IPS-NIHi7 (cell line): ENCODE measurements at regions not wholly inside any gene's neighbourhood (a gene's known extent, or its start where the extent isn't known, plus 50 kb on each side); places are given as distances from the start of the nearest gene placed in this dataset.
A peak's percentile ranks its signal among the peaks of the same experiment; 100 is the strongest.

Source experiments
- DNase-seq: peaks from one replicate; pipeline ENCODE4 v3.0.0; 2012; ENCODE audit warnings: mixed read lengths; ENCODE audit errors: extremely low spot score

DNA sequence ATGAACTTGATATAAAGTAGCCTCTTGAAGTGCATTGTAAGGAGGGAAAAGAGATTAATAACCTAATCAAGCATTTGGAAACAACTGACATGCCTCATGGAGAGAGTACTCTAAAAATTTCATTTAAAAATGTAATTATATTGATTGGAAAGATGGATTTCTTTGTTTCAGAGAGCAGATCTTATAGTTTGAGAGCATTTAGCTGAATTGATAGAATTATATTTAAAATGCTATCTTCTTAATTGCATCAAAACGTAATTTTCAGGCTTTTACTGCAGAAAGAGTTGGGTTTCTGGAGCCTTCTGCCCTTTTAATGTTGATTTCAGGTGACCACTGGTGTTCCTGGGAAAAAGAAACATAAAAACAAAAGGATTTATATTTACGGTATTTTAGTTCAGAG lies 130.6 kb downstream of the EDN3 start:
- DNase-seq = no peak

DNA sequence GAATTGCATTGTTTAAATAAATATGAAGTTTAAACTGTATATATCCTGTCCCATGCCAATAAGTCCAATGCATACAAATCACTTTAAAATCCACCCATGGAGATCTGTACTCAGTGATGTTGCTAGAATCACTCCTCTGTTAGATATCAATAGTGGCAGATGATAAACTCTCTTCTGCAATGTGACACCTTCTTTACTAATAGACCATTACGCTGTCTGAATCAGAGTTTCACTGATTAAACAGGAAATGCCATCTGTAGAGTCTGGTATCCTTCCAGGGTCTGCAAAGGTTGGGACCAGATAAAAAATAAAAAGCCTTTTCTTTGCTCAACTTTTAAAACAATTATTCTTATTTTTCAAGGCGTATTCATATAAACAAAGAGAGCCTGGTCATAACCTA lies 134.5 kb downstream of the EDN3 start:
- no peak for DNase-seq

DNA sequence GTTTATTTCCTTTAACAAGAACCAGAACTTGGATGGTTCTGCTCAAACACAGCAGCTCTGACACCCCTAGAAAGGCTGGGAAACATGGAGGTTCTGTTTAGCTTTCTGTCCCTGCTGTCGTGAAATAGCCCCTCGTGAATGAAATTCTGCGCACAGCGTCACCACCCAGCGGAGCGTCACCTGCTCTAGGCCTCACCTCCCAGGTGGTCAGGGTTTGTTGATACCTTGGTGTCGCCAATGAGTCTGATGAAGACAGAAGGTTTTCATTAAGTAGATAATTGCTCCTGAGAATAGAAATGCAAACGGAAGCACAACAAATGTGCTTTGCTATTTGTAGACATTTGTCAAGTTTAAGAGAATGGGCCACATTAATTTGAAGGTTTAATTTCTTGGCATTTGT lies 135.1 kb downstream of the EDN3 start:
- DNase-seq = no peak

DNA sequence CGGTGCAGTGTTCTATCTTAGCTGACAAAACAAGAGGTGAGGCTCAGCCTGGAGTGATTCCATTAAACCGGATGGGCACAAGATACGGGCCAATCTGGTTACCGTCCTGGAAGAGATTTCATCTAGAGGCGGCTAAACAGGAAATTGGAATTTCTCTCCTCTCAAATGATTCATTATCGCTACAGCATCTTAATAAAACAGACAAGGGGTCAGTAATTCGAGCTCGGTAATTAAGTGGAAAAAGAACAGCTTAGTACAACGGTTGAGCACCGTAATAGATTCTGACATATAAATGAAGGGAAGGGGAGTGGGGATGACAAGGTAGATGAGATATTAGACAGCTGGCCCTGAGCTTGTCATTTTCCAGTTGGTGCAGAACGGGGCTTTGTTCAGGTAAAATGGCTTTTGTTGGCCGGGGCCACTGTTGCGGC lies 137.2 kb downstream of the EDN3 start:
- DNase-seq = no peak

DNA sequence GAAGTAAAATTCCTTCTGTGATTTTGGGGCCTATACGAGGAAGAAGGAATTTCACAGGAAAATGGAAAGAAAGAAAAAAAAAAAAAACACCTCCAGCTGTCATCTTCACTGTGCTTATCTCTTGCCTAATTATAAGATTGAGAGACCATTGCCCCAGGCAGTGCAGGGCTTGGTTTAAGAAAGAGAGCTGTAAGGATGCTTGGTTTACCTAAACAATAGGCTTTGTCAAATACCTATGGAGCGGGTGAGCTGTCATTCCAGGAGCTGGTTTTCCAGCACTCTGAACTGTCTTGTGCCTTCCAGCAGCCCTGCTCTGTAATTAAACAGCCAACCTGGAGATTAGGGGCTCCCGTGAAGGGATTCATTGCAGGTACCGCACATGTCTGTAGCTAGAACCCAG lies 137.8 kb downstream of the EDN3 start:
- peak; percentile 33 for DNase-seq

DNA sequence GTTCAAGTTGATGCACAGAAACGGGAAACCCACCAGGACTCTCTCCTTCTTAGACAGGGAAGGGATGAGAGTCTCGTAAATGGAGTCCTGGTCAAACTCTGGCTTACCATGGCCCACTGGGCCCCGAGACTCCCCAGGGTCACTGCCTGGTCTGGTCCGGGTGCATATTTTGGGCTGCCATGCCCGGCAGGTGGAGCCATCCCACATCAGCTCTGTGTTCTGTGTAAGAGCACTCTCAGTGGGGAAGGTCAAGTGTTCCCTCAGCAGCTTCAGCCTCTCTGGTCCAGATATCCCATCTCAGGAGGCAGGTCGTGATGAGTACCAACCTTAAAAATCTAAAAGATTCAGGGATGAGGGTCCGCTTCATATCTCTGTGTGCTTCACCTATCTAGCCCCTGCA lies 138.8 kb downstream of the EDN3 start:
- DNase-seq = peak; percentile 32

DNA sequence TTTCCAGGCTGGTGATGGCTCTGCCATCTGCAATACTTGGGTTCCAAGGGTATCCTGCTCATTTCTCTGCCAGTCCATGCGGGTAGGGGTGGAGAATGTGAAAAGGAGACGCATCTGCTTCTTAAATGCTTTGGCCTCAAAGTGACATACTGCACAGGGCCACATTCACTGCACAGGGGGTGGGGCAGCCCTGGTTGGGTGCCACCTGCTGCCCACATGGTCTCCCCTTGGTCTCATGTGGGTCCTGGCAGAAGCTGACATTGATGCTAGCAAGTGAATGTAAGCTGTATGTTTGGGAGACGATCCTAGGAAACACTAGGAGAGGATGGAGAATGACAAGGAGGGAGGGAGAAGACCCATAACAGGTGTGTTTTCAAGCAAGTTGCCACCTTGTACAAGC lies 140.9 kb downstream of the EDN3 start:
- no peak for DNase-seq

DNA sequence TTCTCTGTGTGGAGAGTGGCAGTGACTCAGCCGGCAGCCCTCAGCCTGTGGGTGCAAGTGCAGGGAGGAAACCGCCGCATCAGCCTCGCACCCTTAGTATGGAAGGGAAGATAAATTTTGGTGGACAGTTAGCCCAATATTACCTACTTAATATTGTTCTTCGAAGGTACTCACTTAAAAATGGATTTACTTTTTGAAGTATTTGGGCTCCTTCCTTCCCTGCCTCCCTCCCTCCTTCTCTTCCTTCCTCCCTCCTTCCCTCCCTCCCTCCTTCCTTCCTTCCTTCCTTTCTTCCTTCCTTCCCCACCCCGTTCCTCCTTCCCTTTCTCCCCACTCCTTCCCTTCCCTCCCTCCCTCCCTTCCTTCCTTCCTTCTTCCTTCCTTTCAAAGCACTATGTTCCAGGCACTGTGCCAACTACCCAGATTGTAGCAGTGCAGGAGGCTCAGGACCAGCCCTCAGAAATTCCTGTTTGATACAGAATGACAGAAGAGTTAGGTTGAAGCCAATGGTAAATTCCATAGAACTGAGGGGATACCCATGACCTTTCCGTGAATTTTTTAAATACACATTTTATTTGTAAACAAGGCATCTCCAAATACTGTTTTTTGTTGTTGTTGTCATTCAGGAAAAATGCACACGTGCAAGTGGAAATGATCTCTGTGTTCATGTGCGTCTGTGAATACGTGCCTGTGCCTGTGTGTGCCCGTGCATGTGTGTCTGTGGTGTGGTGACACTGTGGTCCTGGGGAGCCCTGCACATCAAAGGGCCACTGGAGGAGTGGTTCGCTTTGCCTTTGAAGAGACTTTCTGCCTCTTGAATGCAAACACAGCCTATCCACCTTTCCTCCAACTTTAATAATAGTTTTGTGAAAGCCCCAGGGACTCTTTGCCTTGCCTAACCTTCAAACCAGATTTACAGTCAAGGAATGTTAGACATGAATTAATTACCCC lies 141.7 kb downstream of the EDN3 start:
- DNase-seq = no peak

DNA sequence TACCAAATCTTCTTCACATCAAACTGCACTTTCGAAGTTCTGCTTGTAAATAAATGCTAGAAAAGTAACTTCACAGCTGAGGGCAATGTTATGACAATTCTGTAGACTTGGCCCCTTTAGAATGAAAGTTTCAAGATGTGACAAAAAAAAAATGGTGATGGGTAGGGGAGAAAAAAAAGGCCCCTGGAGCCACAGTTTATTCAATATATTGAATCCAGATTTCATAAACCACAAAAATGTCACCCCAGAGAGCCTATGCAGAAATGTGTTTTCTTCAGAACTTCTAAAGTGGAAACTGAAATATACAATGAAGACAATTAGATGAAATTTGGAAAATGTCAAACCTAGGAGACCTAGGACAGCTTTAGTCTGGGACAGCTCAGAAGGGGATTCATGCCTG lies 143.1 kb downstream of the EDN3 start:
- DNase-seq = no peak

DNA sequence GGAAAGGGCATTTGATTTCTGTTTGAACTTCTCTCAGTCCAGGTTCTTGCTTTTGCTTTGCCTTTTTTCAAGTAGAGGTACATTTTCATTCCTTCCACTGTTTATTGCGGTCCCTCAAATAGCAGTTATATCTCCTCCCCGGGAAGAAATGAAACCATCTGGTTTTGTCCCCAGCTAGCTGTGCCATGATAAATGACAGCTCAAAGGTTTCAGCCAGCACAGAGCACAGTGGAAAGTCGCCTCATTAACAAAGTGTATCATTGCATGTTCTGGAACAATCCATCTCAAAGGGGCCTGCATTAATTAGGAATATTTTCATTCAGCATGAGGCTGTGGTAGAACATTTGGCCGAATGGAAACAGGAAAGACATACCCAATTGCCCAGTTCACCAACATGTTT lies 146.0 kb downstream of the EDN3 start:
- DNase-seq = no peak

DNA sequence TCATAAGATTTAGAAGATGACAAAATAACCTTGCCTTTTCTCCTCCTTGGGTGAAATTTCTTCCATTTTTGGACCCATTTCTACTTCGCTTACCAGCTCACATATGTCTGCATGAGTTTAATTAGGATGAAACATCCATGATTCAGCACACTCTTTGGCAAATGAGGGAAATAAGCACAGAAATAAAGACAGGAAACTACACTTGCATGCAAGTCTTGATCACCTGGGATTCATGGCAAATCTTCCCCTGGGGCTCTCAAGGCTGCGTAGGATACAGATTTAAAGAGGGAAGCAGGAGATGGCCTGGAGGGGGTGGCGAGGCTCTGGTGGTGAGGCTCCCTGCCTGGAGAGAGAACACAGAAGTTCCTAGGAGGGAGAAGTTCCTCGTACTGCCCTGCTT lies 147.8 kb downstream of the EDN3 start:
- DNase-seq = no peak

DNA sequence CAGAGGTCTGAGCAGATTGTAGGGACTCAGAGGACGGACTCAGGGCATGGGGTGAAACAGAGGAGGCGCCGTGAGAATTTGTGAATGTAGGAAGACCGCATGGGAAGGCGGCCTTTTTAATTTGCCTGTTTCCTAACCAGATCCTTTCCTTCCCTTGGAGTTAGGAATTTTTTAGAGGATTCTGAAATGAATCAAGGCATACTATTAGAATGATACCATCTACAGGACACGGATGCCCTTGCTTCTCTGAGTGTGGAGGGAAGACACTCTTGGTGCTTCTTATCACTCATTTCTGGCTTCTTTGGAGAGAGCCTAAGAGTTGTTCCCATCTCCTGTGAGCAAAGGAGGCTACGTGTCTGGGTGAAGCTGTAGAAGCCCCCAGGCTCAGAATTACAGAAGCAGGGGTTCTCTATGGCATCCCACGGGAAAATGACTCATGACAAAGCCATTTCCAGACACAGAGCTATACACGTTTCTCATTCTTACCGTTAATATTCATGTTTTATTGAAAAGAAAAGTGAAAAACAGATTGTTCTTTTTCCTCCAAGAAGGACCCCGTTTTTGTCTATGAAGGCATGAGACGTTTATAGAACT lies 148.5 kb downstream of the EDN3 start:
- no peak for DNase-seq

DNA sequence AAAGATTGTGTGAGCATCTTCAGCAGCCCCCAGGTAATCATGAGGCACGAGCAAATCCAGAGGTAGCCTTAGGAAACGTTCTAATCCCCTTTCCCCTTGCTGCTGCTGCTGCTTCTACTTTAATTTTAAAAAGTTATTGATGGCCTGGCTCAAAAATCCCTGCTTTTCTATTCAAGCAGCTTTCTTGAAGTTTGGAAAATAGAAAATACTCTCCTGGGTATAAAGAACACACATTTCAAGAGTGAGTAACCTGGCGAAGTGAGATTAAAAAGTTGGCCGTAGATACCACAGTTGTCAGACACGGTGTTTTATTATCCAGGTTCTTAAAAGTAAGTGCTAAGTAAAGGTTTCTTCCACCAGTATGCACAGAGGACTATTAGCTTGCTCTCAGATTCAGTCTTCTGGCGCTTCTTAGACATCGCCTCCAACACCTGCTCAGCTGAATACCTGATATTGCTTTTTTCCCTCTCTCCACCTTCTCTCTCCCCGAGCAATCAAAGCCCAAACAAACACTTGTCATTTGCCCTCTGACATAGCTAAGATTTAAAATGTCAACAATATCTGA lies 150.7 kb downstream of the EDN3 start:
- DNase-seq = no peak

DNA sequence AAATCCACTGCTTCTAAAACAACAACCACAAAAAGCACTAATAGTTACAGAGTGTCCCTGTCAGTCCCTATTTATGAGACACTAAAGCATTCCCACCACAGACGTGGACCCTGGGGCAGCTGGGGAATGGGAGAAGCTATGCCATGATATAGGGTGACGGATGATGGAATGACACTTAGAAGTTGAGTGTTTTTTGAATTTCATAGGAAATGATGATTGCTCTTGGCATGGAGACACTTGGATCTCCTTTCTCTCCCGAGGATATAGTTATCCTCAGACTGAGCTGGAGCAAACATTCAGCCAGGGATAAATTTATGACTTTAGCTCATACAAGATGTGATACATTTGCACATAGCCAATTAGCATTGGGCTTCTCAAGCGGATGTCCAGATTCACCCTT lies 151.2 kb downstream of the EDN3 start:
- no peak for DNase-seq

DNA sequence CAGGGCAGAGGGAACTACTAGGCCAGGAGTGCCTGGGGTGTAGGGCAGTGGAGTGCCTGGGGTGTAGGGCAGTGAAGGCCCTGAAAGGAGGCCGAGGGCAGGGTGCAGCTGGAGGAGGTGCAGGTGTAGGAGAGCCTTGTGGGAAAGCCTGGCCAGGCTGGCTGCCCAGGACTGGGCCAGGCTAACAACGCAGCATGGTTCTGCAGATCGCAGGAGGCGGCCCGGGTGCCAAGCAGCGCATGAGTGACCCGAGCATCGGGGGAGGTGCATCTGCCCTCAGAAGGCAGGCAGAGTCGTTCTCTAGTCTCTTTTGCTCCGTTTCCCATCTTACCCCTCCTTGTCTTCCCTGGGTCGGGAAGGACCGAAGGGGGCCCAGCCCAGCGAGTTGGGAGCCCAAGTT lies 151.5 kb upstream of the PHACTR3 start:
- no peak for DNase-seq

DNA sequence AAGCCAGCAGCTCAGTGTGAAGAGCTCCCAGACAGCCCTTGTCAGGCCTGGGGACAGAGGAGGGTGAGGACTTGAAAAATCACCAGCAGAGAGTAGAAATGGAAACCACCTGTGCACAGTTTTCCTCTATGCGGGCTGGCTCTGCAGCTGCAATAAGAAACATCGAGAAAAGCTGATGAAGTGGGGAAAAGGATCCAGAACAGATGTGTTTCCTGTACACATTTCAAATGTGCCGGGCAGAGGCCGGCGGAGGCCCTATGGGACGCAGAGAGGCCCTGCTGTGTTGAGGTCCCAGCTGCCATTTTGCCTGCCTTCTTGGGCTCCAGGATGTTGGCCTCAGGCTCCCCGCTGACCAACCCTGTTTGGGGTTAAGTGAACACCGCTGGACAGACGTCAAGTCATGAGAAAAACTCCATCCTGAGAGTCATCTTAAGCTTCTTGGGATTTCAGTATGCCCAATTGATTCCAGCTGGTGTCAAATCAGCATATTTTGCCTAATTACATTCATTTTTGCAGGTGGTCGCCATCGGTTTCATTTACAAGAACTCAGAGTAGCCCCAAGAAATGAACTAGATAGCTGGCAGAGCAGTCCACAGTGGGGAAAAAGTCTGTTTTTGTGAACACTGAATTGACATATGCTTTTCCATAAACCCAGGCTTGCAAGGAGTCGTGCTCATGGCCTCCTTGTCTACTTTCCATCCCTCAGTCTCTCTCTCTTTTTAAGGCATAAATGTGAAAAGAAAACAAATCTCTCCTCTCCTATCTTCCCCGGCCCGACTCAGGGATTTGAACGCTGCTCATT lies 150.4 kb upstream of the PHACTR3 start:
- no peak for DNase-seq

DNA sequence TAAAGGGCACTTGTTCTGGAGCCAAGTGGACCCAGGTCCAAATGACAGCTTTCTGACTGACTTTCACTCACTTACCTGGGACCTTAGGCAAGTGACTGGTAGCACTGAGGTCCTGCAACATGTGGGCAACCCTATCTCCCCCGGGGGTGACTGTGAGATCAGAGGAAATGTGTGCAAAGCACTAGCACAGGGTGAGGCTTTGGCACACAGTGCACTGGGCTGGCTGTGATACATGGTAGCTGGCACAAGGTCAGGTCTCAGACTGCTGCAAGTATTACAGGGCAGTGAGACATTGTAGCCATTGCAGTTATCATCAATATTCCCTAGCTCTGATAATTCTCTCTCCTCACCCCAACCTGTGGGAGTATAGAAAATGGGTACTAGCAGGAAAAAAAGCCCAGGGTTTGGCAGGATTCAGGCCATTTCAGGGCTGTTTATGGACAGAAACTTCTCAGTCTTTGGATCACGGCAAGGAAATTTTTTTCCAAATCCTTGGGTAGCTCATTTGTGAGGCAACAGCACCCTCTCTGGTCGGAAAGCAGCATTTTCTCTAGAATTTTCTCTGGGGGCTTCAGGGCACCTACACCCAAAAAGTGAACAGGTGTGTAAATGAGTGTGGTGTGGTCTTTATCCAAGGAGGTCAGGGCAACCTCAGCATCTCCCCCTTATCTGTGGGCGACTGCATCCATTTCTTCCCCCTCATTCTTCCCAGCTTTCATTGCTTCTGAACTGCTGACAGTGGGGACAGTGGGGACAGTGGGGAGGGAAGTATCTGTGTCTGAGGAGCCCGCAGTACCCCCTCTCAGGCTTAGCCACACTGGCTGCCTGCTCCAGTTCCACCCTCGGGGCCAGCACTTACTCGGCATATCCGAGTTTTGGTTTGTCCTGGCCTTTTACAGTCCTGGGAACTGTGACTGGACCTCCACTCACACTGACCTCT lies 148.7 kb upstream of the PHACTR3 start:
- peak; percentile 54 for DNase-seq

DNA sequence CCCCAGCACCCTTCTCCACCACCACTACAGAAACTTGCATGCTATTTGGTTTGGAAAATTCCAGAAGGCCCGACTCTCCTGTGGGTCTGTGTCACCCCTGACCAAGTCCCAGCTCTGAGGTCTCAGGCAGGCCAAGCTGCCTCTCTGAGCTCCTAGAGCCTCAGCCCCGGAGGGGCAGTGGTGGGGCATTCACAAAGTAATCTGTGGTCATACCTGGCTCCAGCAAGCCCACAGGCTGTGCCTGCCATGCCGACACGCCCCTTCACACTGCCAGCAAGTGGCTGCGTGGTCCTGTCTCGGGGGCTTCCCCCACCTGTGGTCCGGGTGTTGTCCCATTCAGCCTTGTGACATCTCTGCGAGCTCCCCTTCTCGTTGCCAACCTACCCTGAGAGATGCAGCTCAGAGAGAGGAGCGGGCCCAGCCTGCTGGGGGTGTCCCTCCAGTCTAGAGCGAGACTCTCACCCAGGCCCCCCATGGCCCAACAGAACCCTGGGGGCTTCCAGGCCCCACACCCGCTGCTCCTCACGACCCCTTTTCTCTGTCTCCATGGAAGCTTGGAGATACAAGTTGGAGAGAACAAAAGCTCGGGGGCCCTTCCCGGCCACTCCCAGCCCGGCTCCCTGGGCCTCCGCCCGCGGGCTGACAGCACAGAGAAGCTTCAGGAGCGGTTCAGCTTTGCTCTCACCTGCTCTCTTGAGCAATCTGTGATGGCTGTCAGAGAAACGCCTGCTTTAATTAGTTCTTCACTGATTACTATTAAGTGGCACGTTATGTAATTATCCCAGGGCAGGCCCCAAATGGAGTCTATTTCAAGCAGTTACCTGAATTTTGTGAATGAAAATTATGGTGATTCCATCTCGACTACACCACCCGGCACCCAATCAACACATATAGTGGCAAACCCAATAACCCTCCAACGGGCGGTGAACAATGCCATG lies 147.7 kb upstream of the PHACTR3 start:
- DNase-seq = no peak

DNA sequence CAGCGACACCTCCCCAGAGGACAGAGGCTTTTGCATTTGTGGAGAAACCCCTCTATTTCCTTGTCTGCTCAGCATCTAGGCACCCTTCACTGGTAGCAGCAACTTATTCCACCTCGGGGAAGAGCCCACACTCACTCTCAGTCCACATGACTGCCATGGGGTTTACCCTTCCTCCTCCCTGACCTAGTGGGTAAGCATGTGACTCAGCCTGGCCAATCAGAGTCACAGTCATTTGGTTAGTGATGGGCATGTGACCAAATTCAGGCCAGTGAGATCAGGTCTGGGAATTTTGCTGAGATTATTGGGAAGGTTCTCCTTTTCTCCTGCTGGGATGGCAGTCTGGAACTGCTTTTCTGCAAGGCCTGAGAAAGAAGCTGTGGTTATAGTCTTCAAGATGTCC lies 145.7 kb upstream of the PHACTR3 start:
- no peak for DNase-seq

DNA sequence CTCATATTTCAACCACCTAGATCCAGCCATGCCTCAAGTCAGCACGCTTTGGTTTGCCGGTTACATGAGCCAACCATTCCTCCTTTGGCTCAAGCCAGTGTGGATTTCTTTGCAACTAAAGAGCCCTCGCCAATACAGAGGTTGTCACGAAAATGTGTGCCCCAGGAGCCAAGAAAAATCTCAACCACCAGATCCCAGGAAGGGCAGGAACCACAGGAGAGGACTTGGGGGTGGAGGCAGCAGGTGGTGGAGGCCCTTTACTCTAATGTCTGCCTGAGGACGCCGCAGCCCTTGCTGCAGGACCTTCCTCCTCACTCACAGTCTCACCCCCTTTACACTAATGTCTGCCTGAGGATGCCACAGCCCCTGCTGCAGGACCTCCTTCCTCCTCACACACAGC lies 144.8 kb upstream of the PHACTR3 start:
- no peak for DNase-seq
